WERI-Rb-1 (cell line): ENCODE measurements at regions not wholly inside any gene's neighbourhood (a gene's known extent, or its start where the extent isn't known, plus 50 kb on each side); places are given as distances from the start of the nearest gene placed in this dataset.
A peak's percentile ranks its signal among the peaks of the same experiment; 100 is the strongest.

Source experiments
- DNase-seq: peaks from one replicate; pipeline ENCODE4 v3.0.0-alpha.2; 2020
- H3K27ac ChIP-seq: fragments of 250-450 bp; sonication (Bioruptor Pico); 2 replicates; pipeline ENCODE4 v1.5.1; 2020; ENCODE audit warnings: mild to moderate bottlenecking, moderate library complexity
- H3K27me3 ChIP-seq: fragments of 250-450 bp; sonication (Bioruptor Pico); 2 replicates; pipeline ENCODE4 v1.5.1; 2021; ENCODE audit warnings: mild to moderate bottlenecking, low read depth, moderate library complexity; ENCODE audit not compliant: insufficient read depth, severe bottlenecking
- H3K36me3 ChIP-seq: fragments of 250-450 bp; sonication (Bioruptor Pico); 2 replicates; pipeline ENCODE4 v1.5.1; 2020; ENCODE audit warnings: mild to moderate bottlenecking, moderate library complexity
- H3K4me3 ChIP-seq: 2 replicates; pipeline ENCODE4 v1.5.1; 2011; ENCODE audit warnings: low read depth, mild to moderate bottlenecking, control low read depth, low read length
- H3K9me3 ChIP-seq: fragments of 250-450 bp; sonication (Bioruptor Pico); 2 replicates; pipeline ENCODE4 v1.5.1; 2021; ENCODE audit warnings: mild to moderate bottlenecking, moderate library complexity; ENCODE audit not compliant: severe bottlenecking
- CTCF ChIP-seq: IDR thresholded peaks from 2 replicates; pipeline ENCODE4 v1.5.1; 2011; ENCODE audit warnings: low read depth, mild to moderate bottlenecking, control low read depth, inconsistent platforms, low read length

DNA sequence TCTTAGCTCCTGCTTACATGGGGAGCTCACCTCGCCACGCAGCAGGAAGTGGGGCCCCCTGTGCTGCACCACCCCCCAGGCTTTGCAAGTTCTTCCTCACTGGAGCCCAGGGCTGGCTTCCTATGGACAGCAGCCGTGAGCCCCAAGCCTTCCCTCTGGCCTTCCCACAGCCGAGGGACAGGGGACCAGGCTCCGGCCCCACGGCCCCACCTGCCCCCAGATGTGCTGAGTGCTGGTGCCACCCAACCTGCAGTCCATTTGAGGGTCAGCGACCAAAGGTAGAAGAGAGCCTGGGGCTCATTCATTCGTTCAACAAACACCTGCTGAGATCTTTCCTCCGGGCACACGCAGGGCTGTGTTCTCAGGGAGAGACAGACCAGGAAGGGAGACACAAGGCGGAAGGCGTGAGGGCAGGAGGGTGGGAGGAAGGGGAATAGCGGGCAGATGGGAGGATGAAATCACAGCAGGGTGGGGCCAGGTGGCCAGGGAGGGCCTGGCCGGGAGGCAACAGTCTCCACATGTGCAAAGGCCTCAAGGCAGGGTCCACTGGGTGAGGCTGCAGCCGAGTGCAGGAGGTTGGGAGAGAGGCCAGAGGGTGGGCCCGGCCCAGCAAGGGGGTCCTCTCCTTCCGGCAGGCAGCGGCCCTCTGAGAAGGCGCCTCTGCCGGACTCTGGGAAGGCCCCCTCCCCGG lies 100.1 kb downstream of the FOXL3 start:
- Histone ChIP-seq H3K36me3 (no peaks in the 10 kb centered on the region), H3K9me3 (peaks cover 9% of the 10 kb centered on the region), H3K4me3 (no peak overlapping the region), H3K27me3 (no peaks in the 10 kb centered on the region), H3K27ac (0 out of 2 replicates have a peak overlapping the region, but pooled peaks have one; percentile 12)
- no peak for TF ChIP-seq CTCF
- DNase-seq, result no peak

- DNase-seq, result no peak
- Histone ChIP-seq H3K4me3 (no peak overlapping the region), H3K27me3 (no peaks in the 10 kb centered on the region), H3K27ac (no peak overlapping the region), H3K9me3 (peaks cover 15% of the 10 kb centered on the region), H3K36me3 (no peaks in the 10 kb centered on the region)
- TF ChIP-seq CTCF, result no peak
Measured at GRCh38 chr7:390761-391410, 100.9 kb downstream of the FOXL3 start.

DNA sequence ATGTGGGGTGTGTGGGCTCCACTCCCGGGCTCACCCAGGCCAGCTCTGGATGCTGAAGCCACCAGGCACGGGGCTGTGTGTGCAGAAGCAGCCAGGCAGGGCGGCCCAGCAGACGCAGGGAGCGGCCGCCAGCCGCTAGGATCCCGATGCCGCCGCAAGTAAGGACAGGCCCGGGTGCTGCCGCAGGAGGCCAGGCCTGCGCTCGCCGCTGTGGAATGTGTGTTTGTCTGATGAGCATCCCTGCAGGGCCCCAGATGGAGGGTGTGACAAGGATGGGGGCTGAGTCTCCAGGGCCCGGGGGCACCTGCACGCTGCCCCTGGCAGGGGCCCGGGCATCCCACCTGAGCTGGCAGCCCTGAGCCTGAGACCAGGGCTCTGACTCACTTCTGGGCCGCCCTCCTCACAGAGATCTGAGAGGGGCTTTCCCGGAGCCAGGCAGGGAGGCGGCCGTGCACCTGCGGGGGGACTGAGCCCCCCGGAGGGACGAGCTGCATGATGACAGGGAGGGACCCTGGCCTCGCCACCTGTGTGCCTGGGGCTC lies 101.5 kb downstream of the FOXL3 start:
- H3K4me3 ChIP-seq, result no peak overlapping the region
- H3K9me3 ChIP-seq, result peaks cover 18% of the 10 kb centered on the region
- no peak for TF ChIP-seq CTCF
- H3K36me3 ChIP-seq, result no peaks in the 10 kb centered on the region
- DNase-seq, result no peak
- no peaks in the 10 kb centered on the region for H3K27me3 ChIP-seq
- H3K27ac ChIP-seq, result no peak overlapping the region

GRCh38 chr7:391961-392524 lies 102.1 kb downstream of the FOXL3 start:
- Histone ChIP-seq H3K27ac (no peak overlapping the region), H3K27me3 (no peaks in the 10 kb centered on the region), H3K36me3 (no peaks in the 10 kb centered on the region), H3K9me3 (peaks cover 18% of the 10 kb centered on the region), H3K4me3 (no peak overlapping the region)
- no peak for DNase-seq
- TF ChIP-seq CTCF, result no peak

GRCh38 chr7:392822-393221 lies 102.9 kb downstream of the FOXL3 start:
- Histone ChIP-seq H3K27me3 (no peaks in the 10 kb centered on the region), H3K36me3 (no peaks in the 10 kb centered on the region), H3K27ac (no peak overlapping the region), H3K4me3 (no peak overlapping the region), H3K9me3 (peaks cover 20% of the 10 kb centered on the region)
- TF ChIP-seq CTCF, result no peak
- no peak for DNase-seq
